ENCODE measurements at regions not wholly inside any gene's neighbourhood (a gene's known extent, or its start where the extent isn't known, plus 50 kb on each side); places are given as distances from the start of the nearest gene placed in this dataset.

DNA sequence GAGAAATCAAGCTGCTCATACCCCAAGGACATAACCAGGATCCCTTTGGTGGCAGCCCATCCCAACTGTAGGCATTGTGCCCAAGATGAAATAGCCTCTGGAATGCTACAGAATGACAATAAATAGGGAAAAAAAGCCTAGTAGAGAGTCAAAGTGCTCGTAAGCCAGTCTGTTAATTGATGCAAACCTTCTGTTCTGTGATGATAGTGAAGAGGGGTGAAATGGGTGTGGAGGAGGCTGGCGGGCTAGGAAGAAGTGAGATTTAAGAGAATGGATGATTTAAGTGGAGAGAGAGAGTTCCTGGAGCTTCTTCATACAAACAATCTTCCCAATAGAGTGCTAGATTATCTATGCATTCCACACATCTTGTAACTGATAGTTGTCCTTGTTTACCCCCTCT lies 301.0 kb upstream of the PCSK5 start:
- Histone ChIP-seq H2AFZ (replicated peaks; ENCODE audit: low read length, poor library complexity) (no peak overlapping the region), H3K4ac (ENCODE audit: low read depth, low read length) (no peak overlapping the region), H3K4me1 (ENCODE audit: control insufficient read depth, insufficient read depth, low read length) (no peaks in the 10 kb centered on the region), H3K79me1 (ENCODE audit: low read depth in 1 of 2, low read length in 2 of 2) (no peaks in the 10 kb centered on the region), H4K91ac (ENCODE audit: insufficient read depth, low read depth, low read length) (no peak overlapping the region), H2BK15ac (ENCODE audit: low read depth, low read length) (no peak overlapping the region), H3K23ac (ENCODE audit: low read depth, low read length) (no peak overlapping the region), H3K4me3 (ENCODE audit: insufficient read depth, low read depth, low read length) (no peak overlapping the region), H3K14ac (replicated peaks; ENCODE audit: low read depth, low read length) (no peak overlapping the region), H2AK5ac (ENCODE audit: low read depth, low read length) (no peak overlapping the region), H3K56ac (ENCODE audit: extremely low read depth, insufficient read depth, low read length) (no peak overlapping the region), H3K27ac (ENCODE audit: insufficient read depth, low read length) (no peak overlapping the region), H4K5ac (ENCODE audit: low read depth, low read length) (no peak overlapping the region), H2BK20ac (ENCODE audit: low read depth, low read length) (no peak overlapping the region), H2AK9ac (replicated peaks; ENCODE audit: low read depth, low read length, poor library complexity) (no peak overlapping the region), H3K27me3 (ENCODE audit: control insufficient read depth, insufficient read depth, low read length) (no peaks in the 10 kb centered on the region), H3K9me3 (ENCODE audit: control insufficient read depth, insufficient read depth, low read length) (no peaks in the 10 kb centered on the region), H2BK120ac (ENCODE audit: low read depth, low read length) (no peak overlapping the region), H4K8ac (ENCODE audit: low read depth in 2 of 2, low read length in 2 of 2) (no peak overlapping the region), H3K9me1 (ENCODE audit: insufficient read depth, low read length) (no peaks in the 10 kb centered on the region), H4K20me1 (ENCODE audit: insufficient read depth, low read length) (no peaks in the 10 kb centered on the region), H3K18ac (ENCODE audit: low read depth, low read length) (no peak overlapping the region), H3K9ac (ENCODE audit: low read depth, low read length) (no peak overlapping the region), H2BK5ac (ENCODE audit: low read depth, low read length, poor library complexity, severe bottlenecking) (no peak overlapping the region), H3K36me3 (ENCODE audit: control insufficient read depth, insufficient read depth, low read length) (no peaks in the 10 kb centered on the region), H3K4me2 (ENCODE audit: low read depth, low read length) (no peak overlapping the region)
- dilution Hi-C loops (cut with HindIII; ENCODE audit: low sequenced_read_pairs, unreplicated experiment) (no loop called here), intact Hi-C loops (cut with micrococcal nuclease) (no loop called here), in situ Hi-C loops (cut with MboI; ENCODE audit: low sequenced_read_pairs) (no loop called here)
- BruUV-seq (replicated peaks) = no TSS peak
- TF ChIP-seq MAZ (IDR thresholded peaks at IDR 0.05; ENCODE audit: borderline replicate concordance, low read depth, low read length) = no peak
- TF ChIP-seq RCOR1 (IDR thresholded peaks at IDR 0.05; ENCODE audit: insufficient replicate concordance, low read length) = no peak
- TF ChIP-seq BHLHE40 (IDR thresholded peaks at IDR 0.05; ENCODE audit: low read depth, low read length) = no peak
- no peak for TF ChIP-seq RFX5 (IDR thresholded peaks at IDR 0.05; ENCODE audit: low read depth, low read length)
- no peak for TF ChIP-seq RAD21 (IDR thresholded peaks at IDR 0.05; ENCODE audit: low read length)
- TF ChIP-seq MAFK (IDR thresholded peaks at IDR 0.05; ENCODE audit: low read depth, low read length) = no peak
- no peak for TF ChIP-seq NFE2L2 (IDR thresholded peaks at IDR 0.05; ENCODE audit: low read depth, low read length)
- no peak for TF ChIP-seq CHD1 (IDR thresholded peaks at IDR 0.05; ENCODE audit: low read depth, low read length)
- TF ChIP-seq ELK1 (IDR thresholded peaks at IDR 0.05; ENCODE audit: borderline replicate concordance, low read depth, low read length) = no peak
- no peak for TF ChIP-seq MXI1 (IDR thresholded peaks at IDR 0.05; ENCODE audit: borderline replicate concordance, low read depth, low read length)
- no peak for TF ChIP-seq SMC3 (IDR thresholded peaks at IDR 0.05; ENCODE audit: low read depth, low read length)
- no peak for TF ChIP-seq FOS (IDR thresholded peaks at IDR 0.05; ENCODE audit: low read depth, low read length)
- no peak for TF ChIP-seq CEBPB (IDR thresholded peaks at IDR 0.05; ENCODE audit: low read depth, low read length)
- TF ChIP-seq, protein P1, sequence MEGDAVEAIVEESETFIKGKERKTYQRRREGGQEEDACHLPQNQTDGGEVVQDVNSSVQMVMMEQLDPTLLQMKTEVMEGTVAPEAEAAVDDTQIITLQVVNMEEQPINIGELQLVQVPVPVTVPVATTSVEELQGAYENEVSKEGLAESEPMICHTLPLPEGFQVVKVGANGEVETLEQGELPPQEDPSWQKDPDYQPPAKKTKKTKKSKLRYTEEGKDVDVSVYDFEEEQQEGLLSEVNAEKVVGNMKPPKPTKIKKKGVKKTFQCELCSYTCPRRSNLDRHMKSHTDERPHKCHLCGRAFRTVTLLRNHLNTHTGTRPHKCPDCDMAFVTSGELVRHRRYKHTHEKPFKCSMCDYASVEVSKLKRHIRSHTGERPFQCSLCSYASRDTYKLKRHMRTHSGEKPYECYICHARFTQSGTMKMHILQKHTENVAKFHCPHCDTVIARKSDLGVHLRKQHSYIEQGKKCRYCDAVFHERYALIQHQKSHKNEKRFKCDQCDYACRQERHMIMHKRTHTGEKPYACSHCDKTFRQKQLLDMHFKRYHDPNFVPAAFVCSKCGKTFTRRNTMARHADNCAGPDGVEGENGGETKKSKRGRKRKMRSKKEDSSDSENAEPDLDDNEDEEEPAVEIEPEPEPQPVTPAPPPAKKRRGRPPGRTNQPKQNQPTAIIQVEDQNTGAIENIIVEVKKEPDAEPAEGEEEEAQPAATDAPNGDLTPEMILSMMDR (conservative IDR thresholded peaks at IDR 0.05; ENCODE audit: low read depth, low read length) = no peak
- no peak for TF ChIP-seq POLR2A (IDR thresholded peaks at IDR 0.05; ENCODE audit: low read depth, low read length)
- CTCF ChIA-PET = no interaction called here
- ATAC-seq (ENCODE audit: low read depth) = no peak
- no CpG with 5 or more reads among the region's 2 CpGs for WGBS, 2 experiments (ENCODE audit: extremely low coverage in 2 of 2, insufficient read length in 1 of 2)
- DNase-seq = no peak
- POLR2A ChIA-PET (ENCODE audit: unreplicated experiment) = no interaction called here
